ENCODE measurements at regions not wholly inside any gene's neighbourhood (a gene's known extent, or its start where the extent isn't known, plus 50 kb on each side); places are given as distances from the start of the nearest gene placed in this dataset.

DNA sequence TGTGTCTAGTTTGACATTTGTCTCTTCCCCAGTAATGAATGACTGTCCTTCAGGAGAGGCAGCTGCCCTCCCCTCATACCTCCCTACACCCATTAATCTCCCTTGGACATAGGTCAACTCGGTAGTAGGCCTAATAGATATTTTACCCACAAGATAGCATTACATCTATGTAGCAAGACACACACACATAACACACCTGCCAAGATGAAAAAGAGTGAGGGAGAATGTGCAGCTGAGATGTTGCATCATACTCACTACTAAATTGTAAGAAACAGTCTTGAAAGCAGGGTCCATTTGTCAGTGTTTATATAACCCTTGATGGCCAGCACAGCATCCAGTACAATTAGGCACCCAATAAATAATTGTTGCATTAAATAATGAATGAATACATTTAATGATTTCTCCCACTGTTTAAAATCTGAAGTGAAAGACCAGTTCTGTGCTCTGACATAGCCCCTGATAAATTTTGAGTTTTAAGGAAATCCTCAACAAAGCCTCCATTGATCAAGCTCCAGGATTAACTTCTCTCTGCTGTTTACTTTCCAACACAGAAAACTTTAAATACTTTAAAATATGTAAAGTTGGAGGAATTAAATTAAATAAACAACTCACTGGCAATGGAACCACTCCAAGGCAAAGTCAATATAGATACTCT is 440.8 kb upstream of the RASGEF1B start:
- no peaks in the 10 kb centered on the region for H3K27me3 ChIP-seq (ENCODE audit: control insufficient read depth, insufficient read depth, low read length)
- DNase-seq (ENCODE audit: low read depth, low spot score) (no peak), ATAC-seq (no peak)
- no peak for TF ChIP-seq POLR2AphosphoS5 (IDR thresholded peaks at IDR 0.05; ENCODE audit: low read depth, low read length)
- TF ChIP-seq CTCF (IDR thresholded peaks at IDR 0.05), result no peak
- no peak for TF ChIP-seq REST (IDR thresholded peaks at IDR 0.05; ENCODE audit: insufficient read depth in 1 of 2, low read depth in 2 of 2, low read length in 1 of 2)
- TF ChIP-seq SIN3A (IDR thresholded peaks at IDR 0.05; ENCODE audit: borderline replicate concordance, insufficient read depth, low read depth, low read length), result no peak
- TF ChIP-seq TCF7L2 (IDR thresholded peaks at IDR 0.05; ENCODE audit: low read depth, low read length), result no peak
- H3K4me3 ChIP-seq (ENCODE audit: low read depth in 2 of 2, low read length in 2 of 2), result no peak overlapping the region
- no peaks in the 10 kb centered on the region for H3K4me1 ChIP-seq (ENCODE audit: control insufficient read depth, insufficient read depth, low read length)
- H3K27ac ChIP-seq (ENCODE audit: low read length), result no peak overlapping the region
- ChIA-PET CTCF (no interaction called here), POLR2A (no interaction called here)
- no TSS peak for BruUV-seq (replicated peaks)
- intact Hi-C loops (cut with micrococcal nuclease; ENCODE audit: unreplicated experiment) (no loop called here), in situ Hi-C loops (cut with HindIII; ENCODE audit: low pct_unique_long_range_greater_than_20kb, low sequenced_read_pairs) (no loop called here)
- no peaks in the 10 kb centered on the region for H3K9me3 ChIP-seq (ENCODE audit: control insufficient read depth, insufficient read depth, low read depth, low read length)
- H3K36me3 ChIP-seq (ENCODE audit: control insufficient read depth, insufficient read depth, low read length), result no peaks in the 10 kb centered on the region

- no peaks in the 10 kb centered on the region for H3K36me3 ChIP-seq (ENCODE audit: control insufficient read depth, insufficient read depth, low read length)
- no peak overlapping the region for H3K4me3 ChIP-seq (ENCODE audit: low read depth in 2 of 2, low read length in 2 of 2)
- no peaks in the 10 kb centered on the region for H3K4me1 ChIP-seq (ENCODE audit: control insufficient read depth, insufficient read depth, low read length)
- TF ChIP-seq TCF7L2 (IDR thresholded peaks at IDR 0.05; ENCODE audit: low read depth, low read length) (no peak), SIN3A (IDR thresholded peaks at IDR 0.05; ENCODE audit: borderline replicate concordance, insufficient read depth, low read depth, low read length) (no peak), POLR2AphosphoS5 (IDR thresholded peaks at IDR 0.05; ENCODE audit: low read depth, low read length) (no peak), REST (IDR thresholded peaks at IDR 0.05; ENCODE audit: insufficient read depth in 1 of 2, low read depth in 2 of 2, low read length in 1 of 2) (no peak), CTCF (IDR thresholded peaks at IDR 0.05) (no peak)
- no TSS peak for BruUV-seq (replicated peaks)
- POLR2A ChIA-PET, result no interaction called here
- H3K9me3 ChIP-seq (ENCODE audit: control insufficient read depth, insufficient read depth, low read depth, low read length), result no peaks in the 10 kb centered on the region
- intact Hi-C loops (cut with micrococcal nuclease; ENCODE audit: unreplicated experiment), result no loop called here
- H3K27ac ChIP-seq (ENCODE audit: low read length), result no peak overlapping the region
- in situ Hi-C loops (cut with HindIII; ENCODE audit: low pct_unique_long_range_greater_than_20kb, low sequenced_read_pairs), result no loop called here
- H3K27me3 ChIP-seq (ENCODE audit: control insufficient read depth, insufficient read depth, low read length), result no peaks in the 10 kb centered on the region
- no peak for DNase-seq (ENCODE audit: low read depth, low spot score)
- no peak for ATAC-seq
- CTCF ChIA-PET, result no interaction called here
Observed at GRCh38 chr4:81906905-81907304, 435.2 kb upstream of the RASGEF1B start.

Data from Panc1 (cell line).